ENCODE measurements at regions not wholly inside any gene's neighbourhood (a gene's known extent, or its start where the extent isn't known, plus 50 kb on each side); places are given as distances from the start of the nearest gene placed in this dataset.
A peak's percentile ranks its signal among the peaks of the same experiment; 100 is the strongest.

DNA sequence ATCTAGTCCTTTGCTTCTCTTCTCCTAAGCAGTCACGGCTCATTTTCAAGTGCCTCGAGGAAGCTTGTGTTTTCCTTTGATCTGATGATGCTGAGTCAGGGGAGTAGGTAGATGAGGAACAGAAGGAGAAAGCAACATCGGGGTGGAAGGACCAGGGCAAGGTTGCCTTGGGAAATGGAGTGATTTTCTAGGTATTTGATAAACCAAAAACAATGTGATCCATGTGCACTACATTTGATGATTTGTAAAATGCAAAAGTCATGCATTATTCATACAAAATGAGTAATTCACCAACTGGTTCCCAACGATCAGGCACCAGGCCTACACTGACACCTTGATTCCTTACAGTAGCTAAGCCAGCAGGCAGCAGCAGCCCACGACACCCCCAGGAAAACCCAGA is 205.3 kb downstream of the ANAPC1 start:
- intact Hi-C loops (cut with DNase I, micrococcal nuclease): no loop called here
- CTCF ChIA-PET: no interaction called here

GRCh38 chr2:111679202-111679601 is 204.8 kb downstream of the ANAPC1 start:
- Histone ChIP-seq H3K9me3 (ENCODE audit: control insufficient read depth in 1 of 2, insufficient read depth in 1 of 2, low read length in 2 of 2) (no peaks in the 10 kb centered on the region), H3K4me1 (ENCODE audit: insufficient read depth, low read length) (no peaks in the 10 kb centered on the region), H3K4me3 (ENCODE audit: low read length) (no peak overlapping the region), H3K27ac (ENCODE audit: low read depth in 1 of 2, low read length in 2 of 2) (no peak overlapping the region), H3K27me3 (ENCODE audit: control insufficient read depth in 1 of 2, insufficient read depth in 2 of 2, low read length in 2 of 2) (no peaks in the 10 kb centered on the region), H3K36me3 (ENCODE audit: insufficient read depth, low read length) (no peaks in the 10 kb centered on the region)
- ChIA-PET POLR2A (no interaction called here), CTCF (no interaction called here)
- intact Hi-C loops (cut with DNase I, micrococcal nuclease): no loop called here
- TF ChIP-seq, protein P1, sequence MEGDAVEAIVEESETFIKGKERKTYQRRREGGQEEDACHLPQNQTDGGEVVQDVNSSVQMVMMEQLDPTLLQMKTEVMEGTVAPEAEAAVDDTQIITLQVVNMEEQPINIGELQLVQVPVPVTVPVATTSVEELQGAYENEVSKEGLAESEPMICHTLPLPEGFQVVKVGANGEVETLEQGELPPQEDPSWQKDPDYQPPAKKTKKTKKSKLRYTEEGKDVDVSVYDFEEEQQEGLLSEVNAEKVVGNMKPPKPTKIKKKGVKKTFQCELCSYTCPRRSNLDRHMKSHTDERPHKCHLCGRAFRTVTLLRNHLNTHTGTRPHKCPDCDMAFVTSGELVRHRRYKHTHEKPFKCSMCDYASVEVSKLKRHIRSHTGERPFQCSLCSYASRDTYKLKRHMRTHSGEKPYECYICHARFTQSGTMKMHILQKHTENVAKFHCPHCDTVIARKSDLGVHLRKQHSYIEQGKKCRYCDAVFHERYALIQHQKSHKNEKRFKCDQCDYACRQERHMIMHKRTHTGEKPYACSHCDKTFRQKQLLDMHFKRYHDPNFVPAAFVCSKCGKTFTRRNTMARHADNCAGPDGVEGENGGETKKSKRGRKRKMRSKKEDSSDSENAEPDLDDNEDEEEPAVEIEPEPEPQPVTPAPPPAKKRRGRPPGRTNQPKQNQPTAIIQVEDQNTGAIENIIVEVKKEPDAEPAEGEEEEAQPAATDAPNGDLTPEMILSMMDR (IDR thresholded peaks at IDR 0.05): no peak
- no peaks in the 10 kb centered on the region for H3K9me3 Mint-ChIP-seq
- no peak overlapping the region for H3K4me3 Mint-ChIP-seq
- ATAC-seq (ENCODE audit: poor library complexity): no peak
- peak in 2 of 14 experiments; percentile 23 to 53 for DNase-seq
- H3K27ac Mint-ChIP-seq: no peak overlapping the region
- no peaks in the 10 kb centered on the region for H3K4me1 Mint-ChIP-seq (ENCODE audit: low read depth)
- no peaks in the 10 kb centered on the region for H3K36me3 Mint-ChIP-seq (ENCODE audit: low read depth)
- H3K27me3 Mint-ChIP-seq: no peaks in the 10 kb centered on the region

More for the DNA sequence above, 205.3 kb downstream of the ANAPC1 start:
- Histone ChIP-seq H3K36me3 (ENCODE audit: insufficient read depth, low read length) (no peaks in the 10 kb centered on the region), H3K4me3 (ENCODE audit: low read length) (no peak overlapping the region), H3K4me1 (ENCODE audit: insufficient read depth, low read length) (no peaks in the 10 kb centered on the region), H3K9me3 (ENCODE audit: control insufficient read depth in 1 of 2, insufficient read depth in 1 of 2, low read length in 2 of 2) (no peaks in the 10 kb centered on the region), H3K27me3 (ENCODE audit: control insufficient read depth in 1 of 2, insufficient read depth in 2 of 2, low read length in 2 of 2) (no peaks in the 10 kb centered on the region), H3K27ac (ENCODE audit: low read depth in 1 of 2, low read length in 2 of 2) (no peak overlapping the region)
- ATAC-seq (ENCODE audit: poor library complexity) (no peak), DNase-seq (no peak)
- no peaks in the 10 kb centered on the region for H3K36me3 Mint-ChIP-seq (ENCODE audit: low read depth)
- no peak overlapping the region for H3K4me3 Mint-ChIP-seq
- POLR2A ChIA-PET: no interaction called here
- TF ChIP-seq, protein P1 (IDR thresholded peaks at IDR 0.05): no peak
- no peaks in the 10 kb centered on the region for H3K4me1 Mint-ChIP-seq (ENCODE audit: low read depth)
- H3K27ac Mint-ChIP-seq: no peak overlapping the region
- H3K27me3 Mint-ChIP-seq: no peaks in the 10 kb centered on the region
- H3K9me3 Mint-ChIP-seq: no peaks in the 10 kb centered on the region

DNA sequence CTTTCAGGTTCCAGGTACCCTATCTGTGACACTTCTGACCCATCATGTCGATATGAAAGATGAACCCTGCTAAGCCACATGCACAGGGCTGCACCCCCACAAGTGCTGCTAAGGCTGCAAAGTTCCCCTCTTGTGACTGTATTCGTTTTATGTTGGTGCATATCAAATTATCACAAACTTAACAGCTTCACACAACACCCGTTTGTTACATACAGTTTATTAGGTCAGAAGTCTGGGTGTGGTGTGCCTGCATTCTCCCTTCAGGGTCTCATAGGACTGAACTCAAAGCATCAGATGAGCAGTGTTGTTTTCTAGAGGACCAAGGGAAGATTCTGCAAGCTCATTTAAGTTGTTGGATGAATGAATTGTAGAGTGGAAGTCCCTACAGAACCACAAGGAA is 199.4 kb downstream of the ANAPC1 start:
- H3K36me3 Mint-ChIP-seq (ENCODE audit: low read depth): no peaks in the 10 kb centered on the region

More for the DNA sequence above, 199.4 kb downstream of the ANAPC1 start:
- Histone ChIP-seq H3K36me3 (ENCODE audit: insufficient read depth, low read length) (no peaks in the 10 kb centered on the region), H3K4me1 (ENCODE audit: insufficient read depth, low read length) (no peaks in the 10 kb centered on the region), H3K9me3 (ENCODE audit: control insufficient read depth in 1 of 2, insufficient read depth in 1 of 2, low read length in 2 of 2) (no peaks in the 10 kb centered on the region), H3K27me3 (ENCODE audit: control insufficient read depth in 1 of 2, insufficient read depth in 2 of 2, low read length in 2 of 2) (no peaks in the 10 kb centered on the region), H3K4me3 (ENCODE audit: low read length) (no peak overlapping the region), H3K27ac (ENCODE audit: low read depth in 1 of 2, low read length in 2 of 2) (no peak overlapping the region)
- no peaks in the 10 kb centered on the region for H3K4me1 Mint-ChIP-seq (ENCODE audit: low read depth)
- TF ChIP-seq, protein P1 (IDR thresholded peaks at IDR 0.05): no peak
- intact Hi-C loops (cut with DNase I, micrococcal nuclease): no loop called here
- ChIA-PET POLR2A (no interaction called here), CTCF (no interaction called here)
- no peak overlapping the region for H3K27ac Mint-ChIP-seq
- H3K9me3 Mint-ChIP-seq: no peaks in the 10 kb centered on the region
- ATAC-seq (ENCODE audit: poor library complexity): no peak
- H3K27me3 Mint-ChIP-seq: no peaks in the 10 kb centered on the region
- no peak for DNase-seq
- no peak overlapping the region for H3K4me3 Mint-ChIP-seq
